ENCODE measurements at regions not wholly inside any gene's neighbourhood (a gene's known extent, or its start where the extent isn't known, plus 50 kb on each side); places are given as distances from the start of the nearest gene placed in this dataset.

- no peak for TF ChIP-seq CTCF (conservative IDR thresholded peaks at IDR 0.05)
- TF ChIP-seq ZFX (IDR thresholded peaks at IDR 0.05): no peak
Measured at GRCh38 chr11:130645843-130646197, 197.4 kb downstream of the ADAMTS15 start.

Data from C4-2B (cell line).